ENCODE measurements at regions not wholly inside any gene's neighbourhood (a gene's known extent, or its start where the extent isn't known, plus 50 kb on each side); places are given as distances from the start of the nearest gene placed in this dataset.
"Not testable (repeated sequence)": the region's sequence is repeated elsewhere in the genome, so short reads cannot be mapped to it uniquely, and the experiment has no call there.

DNA sequence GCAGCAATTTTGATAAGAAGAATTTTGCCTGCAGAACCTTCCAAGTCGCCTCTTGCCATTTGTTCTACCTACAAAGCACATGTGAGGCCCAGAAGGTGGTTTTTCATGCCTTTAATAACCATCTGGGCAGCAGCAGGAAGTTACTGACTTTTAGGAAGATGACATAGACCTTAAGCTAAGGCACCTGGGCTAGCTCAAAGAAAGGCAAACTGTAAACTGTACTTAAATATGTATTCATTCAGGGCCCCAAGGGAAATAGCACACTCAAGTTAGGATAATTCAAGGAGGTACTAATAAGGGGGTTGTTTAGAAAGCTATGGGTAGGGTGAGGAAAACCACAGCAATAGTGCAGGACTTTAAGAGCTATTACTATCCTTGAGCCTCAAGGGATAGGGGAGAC lies 57.3 kb upstream of the HSPB3 start:
- no peak for TF ChIP-seq POLR2A (IDR thresholded peaks at IDR 0.05)
- TF ChIP-seq, protein P1, sequence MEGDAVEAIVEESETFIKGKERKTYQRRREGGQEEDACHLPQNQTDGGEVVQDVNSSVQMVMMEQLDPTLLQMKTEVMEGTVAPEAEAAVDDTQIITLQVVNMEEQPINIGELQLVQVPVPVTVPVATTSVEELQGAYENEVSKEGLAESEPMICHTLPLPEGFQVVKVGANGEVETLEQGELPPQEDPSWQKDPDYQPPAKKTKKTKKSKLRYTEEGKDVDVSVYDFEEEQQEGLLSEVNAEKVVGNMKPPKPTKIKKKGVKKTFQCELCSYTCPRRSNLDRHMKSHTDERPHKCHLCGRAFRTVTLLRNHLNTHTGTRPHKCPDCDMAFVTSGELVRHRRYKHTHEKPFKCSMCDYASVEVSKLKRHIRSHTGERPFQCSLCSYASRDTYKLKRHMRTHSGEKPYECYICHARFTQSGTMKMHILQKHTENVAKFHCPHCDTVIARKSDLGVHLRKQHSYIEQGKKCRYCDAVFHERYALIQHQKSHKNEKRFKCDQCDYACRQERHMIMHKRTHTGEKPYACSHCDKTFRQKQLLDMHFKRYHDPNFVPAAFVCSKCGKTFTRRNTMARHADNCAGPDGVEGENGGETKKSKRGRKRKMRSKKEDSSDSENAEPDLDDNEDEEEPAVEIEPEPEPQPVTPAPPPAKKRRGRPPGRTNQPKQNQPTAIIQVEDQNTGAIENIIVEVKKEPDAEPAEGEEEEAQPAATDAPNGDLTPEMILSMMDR (IDR thresholded peaks at IDR 0.05), result no peak
- intact Hi-C loops (cut with DNase I), result loop anchor here in 1 of 10 donors (10.0 kb wide), 1 partner anchor 53 kb away; no protein-coding TSS in a partner anchor
- H3K9me3 ChIP-seq, result peaks cover 0 to under 1% (median 0%) of the 10 kb centered on the region in 12 donors
- no peaks in the 10 kb centered on the region for H3K27me3 ChIP-seq
- H3K4me1 ChIP-seq, result peaks cover 0 to 5% (median 0%) of the 10 kb centered on the region in 12 donors
- no peak overlapping the region for H3K4me3 ChIP-seq
- no peaks in the 10 kb centered on the region for H3K36me3 ChIP-seq
- H3K27ac ChIP-seq, result no peak overlapping the region
- ATAC-seq (no peak), DNase-seq (no peak)
- 93 to 97% (median 95%) methylated on average over 1 of the region's 1 CpG for WGBS, 4 donors

DNA sequence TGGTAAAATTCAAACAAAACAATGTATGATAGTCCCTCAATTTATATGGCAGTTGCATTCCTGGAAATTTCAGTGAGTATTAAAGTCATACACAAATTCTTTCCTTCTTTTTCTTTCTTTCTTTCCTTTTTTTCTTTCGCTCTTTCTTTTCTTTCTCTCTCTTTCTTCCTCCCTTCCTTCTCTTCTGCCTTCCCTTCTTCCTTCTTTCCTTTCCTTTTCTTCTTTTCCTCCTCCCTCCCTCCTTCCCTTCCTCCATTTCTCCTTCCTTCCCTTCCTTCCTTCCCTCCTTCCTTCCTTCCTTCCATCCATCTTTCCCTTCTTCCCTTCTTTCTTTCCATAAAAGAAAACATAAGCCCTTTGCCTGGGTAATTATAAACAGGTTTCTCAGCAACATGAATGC lies 58.1 kb upstream of the HSPB3 start:
- no peak overlapping the region for H3K27ac ChIP-seq
- no peak overlapping the region for H3K4me3 ChIP-seq
- peaks cover 0 to 5% (median 0%) of the 10 kb centered on the region in 12 donors for H3K4me1 ChIP-seq
- ATAC-seq (no peak), DNase-seq (no peak)
- 92 to 96% (median 93%) methylated on average over 1 of the region's 1 CpG for WGBS, 4 donors
- TF ChIP-seq, protein P1 (IDR thresholded peaks at IDR 0.05), result no peak
- TF ChIP-seq POLR2A (IDR thresholded peaks at IDR 0.05), result no peak
- intact Hi-C loops (cut with DNase I), result loop anchor here in 1 of 10 donors (10.0 kb wide), 1 partner anchor 53 kb away; no protein-coding TSS in a partner anchor
- no peaks in the 10 kb centered on the region for H3K27me3 ChIP-seq
- no peaks in the 10 kb centered on the region for H3K36me3 ChIP-seq
- H3K9me3 ChIP-seq, result peaks cover 0 to 3% (median 0%) of the 10 kb centered on the region in 12 donors

DNA sequence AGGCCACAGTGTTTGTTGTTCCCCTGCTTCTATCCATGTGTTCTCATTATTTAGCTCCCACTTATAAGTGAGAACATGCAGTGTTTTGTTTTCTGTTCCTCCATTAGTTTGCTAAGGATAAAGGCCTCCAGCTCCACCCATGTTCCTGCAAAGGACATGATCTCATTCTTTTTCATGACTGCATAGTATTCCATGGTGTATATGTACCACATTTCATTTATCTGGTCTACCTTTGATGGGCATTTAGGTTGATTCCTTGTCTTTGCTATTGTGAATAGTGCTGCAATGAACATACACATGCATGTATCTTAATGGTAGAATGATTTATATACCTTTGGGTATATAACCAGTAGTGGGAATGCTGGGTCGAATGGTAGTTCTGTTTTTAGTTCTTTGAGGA lies 62.5 kb upstream of the HSPB3 start:
- not testable (repeated sequence) for H3K36me3 ChIP-seq, H3K4me3 ChIP-seq, DNase-seq, ATAC-seq, H3K27ac ChIP-seq, H3K27me3 ChIP-seq, H3K9me3 ChIP-seq
- WGBS, 4 donors, result 86 to 97% (median 89%) methylated on average over 1 of the region's 1 CpG
- peaks cover 0 to 19% (median 4%) of the 10 kb centered on the region in 12 donors for H3K4me1 ChIP-seq
- intact Hi-C loops (cut with DNase I), result loop anchor here in 1 of 10 donors (10.0 kb wide), 1 partner anchor 48 kb away; no protein-coding TSS in a partner anchor

- no peaks in the 10 kb centered on the region for H3K27me3 ChIP-seq
- WGBS, 4 donors, result 84 to 87% (median 87%) methylated on average over 5 of the region's 5 CpGs
- DNase-seq, result no peak
- TF ChIP-seq POLR2A (IDR thresholded peaks at IDR 0.05), result no peak
- TF ChIP-seq, protein P1 (IDR thresholded peaks at IDR 0.05), result no peak
- no peaks in the 10 kb centered on the region for H3K36me3 ChIP-seq
- H3K4me1 ChIP-seq, result peaks cover 0 to 44% (median 14%) of the 10 kb centered on the region in 12 donors
- ATAC-seq, result no peak
- no peak overlapping the region for H3K4me3 ChIP-seq
- intact Hi-C loops (cut with DNase I), result loop anchor here in 1 of 10 donors (10.0 kb wide), 1 partner anchor 46 kb away; no protein-coding TSS in a partner anchor
- peaks cover 0 to 3% (median 0%) of the 10 kb centered on the region in 12 donors for H3K9me3 ChIP-seq
- peak overlapping the region in 1 of 12 donors; percentile 16 for H3K27ac ChIP-seq
These were observed 64.9 kb upstream of the HSPB3 start for GRCh38 chr5:54390539-54391031.

Data from heart left ventricle (tissue), 16 donors.